Posterior cingulate gyrus (tissue), 11 donors: ENCODE measurements at regions not wholly inside any gene's neighbourhood (a gene's known extent, or its start where the extent isn't known, plus 50 kb on each side); places are given as distances from the start of the nearest gene placed in this dataset.

Source experiments
- DNase-seq, 10 donors: peaks; one replicate each; pipeline versions ENCODE4 v3.0.0 to v3.0.0-alpha.2; 2020 to 2021; ENCODE audit warnings: mixed read lengths in 3 of 10
- intact Hi-C: fragments of 100-400 bp; cut with DNase I; formaldehyde crosslinking; loops from one replicate; pipeline ENCODE4 v1.15.1; 2023

DNA sequence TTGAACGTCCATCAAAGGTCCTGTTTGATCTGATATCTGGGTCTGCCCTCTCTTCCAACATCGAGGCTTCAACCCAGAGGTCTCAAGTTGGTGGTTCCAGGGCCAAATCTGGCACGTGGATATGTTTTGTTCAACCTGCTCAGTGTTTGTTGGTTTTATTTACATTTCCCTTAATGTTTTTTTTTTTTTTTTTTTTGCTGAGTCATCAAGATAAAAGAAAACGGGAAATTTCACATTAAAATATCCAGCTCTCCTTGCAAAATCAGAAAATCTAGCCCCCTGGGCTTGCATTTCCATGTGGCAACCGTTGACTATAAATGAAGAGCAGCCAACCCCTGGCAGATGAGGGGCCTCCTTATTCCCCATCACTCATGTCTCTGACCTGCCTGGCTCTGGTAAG lies 765.6 kb upstream of the TBX3 start:
- intact Hi-C loops: no loop called here
- no peak for DNase-seq

GRCh38 chr12:115444346-115444745 lies 760.4 kb upstream of the TBX3 start:
- intact Hi-C loops: no loop called here
- no peak for DNase-seq

GRCh38 chr12:115443351-115443938 lies 759.5 kb upstream of the TBX3 start:
- DNase-seq: no peak
- intact Hi-C loops: no loop called here

DNA sequence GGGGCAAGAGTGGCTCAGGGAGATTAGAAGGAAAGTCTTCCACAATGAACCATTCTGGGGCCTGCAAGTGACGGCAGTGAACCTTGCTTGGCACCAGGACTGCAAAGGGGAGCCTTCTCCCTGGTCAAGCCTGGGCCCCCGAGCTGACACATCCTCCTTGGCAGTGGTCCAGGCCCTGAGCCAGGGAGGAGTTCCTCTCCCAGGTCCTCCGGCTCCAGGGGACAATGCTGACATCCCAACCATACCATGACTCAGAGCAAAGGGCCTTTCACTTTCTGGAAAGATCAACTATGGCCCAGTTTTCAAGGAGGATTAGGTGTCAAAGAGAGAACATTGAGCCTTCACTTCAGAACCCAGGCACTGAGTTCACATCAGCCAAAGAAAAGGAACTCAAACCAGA lies 756.5 kb upstream of the TBX3 start:
- intact Hi-C loops: no loop called here

GRCh38 chr12:115439008-115439601 lies 755.1 kb upstream of the TBX3 start:
- no peak for DNase-seq
- intact Hi-C loops: no loop called here

More for the DNA sequence above, 756.5 kb upstream of the TBX3 start:
- DNase-seq: no peak

DNA sequence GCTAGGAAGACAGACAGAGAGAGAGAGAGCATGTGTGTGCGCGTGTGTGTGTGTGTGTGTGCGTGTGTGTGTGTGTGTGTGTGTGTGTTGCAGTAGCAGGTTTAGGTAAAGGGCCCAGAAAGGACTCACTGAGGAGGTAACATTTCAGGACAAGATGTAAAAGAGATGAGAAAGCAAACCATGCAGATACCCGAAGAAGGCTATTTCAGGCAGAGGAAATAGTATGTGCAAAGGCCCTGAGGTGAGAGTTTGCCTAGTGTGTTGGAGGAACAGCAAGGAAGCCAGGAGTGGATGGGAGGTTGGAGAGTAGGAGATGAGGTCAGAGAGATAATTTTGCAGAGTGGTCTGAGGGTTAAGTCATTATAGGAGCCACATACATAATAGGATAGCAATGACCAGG lies 754.3 kb upstream of the TBX3 start:
- intact Hi-C loops: no loop called here
- no peak for DNase-seq

- no peak for DNase-seq
- intact Hi-C loops: no loop called here
Observed at GRCh38 chr12:115437061-115437567, 753.1 kb upstream of the TBX3 start.

- intact Hi-C loops: no loop called here
- no peak for DNase-seq
Observed at GRCh38 chr12:115433014-115433634, 749.1 kb upstream of the TBX3 start.

DNA sequence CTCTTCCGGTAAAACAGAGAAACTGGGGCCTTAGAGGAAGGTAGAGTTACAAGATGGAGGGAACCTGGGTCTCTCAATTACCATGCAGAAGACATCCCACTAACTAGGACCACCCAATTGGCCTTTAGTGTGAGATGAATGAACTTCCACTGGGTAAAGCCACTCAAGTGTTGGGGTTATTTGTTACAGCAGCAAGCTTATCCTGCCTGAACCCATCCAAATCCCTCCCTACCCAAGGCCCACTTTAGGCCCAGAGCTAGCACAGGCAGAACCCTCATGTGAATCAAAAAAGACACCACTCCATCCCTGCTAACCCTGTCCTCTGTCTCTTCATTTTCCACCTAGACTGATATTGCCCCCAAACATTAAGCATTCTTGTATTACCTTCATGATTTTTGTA lies 746.7 kb upstream of the TBX3 start:
- intact Hi-C loops: no loop called here
- no peak for DNase-seq

DNA sequence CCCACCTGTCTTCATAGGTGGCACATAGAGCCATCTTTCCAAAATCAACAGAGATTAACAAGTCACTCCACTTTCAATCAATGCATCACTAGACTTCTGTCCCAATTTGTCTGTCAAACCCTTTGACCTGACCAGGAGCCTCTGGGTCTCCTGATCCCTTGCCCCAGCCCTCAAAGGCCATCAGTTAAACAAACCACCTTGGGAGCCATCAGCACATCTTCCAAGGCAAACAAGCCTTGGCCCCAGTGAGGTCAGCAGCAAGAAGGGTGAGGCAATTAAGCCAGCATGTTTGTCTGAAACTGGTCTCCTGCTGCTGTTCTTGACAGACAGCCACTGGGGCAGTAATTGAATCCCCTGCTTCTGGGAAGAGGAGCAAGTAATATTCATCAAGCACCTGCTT lies 742.8 kb upstream of the TBX3 start:
- DNase-seq: no peak
- intact Hi-C loops: no loop called here

- no peak for DNase-seq
- intact Hi-C loops: no loop called here
Observed at GRCh38 chr12:115424003-115424402, 740.0 kb upstream of the TBX3 start.

DNA sequence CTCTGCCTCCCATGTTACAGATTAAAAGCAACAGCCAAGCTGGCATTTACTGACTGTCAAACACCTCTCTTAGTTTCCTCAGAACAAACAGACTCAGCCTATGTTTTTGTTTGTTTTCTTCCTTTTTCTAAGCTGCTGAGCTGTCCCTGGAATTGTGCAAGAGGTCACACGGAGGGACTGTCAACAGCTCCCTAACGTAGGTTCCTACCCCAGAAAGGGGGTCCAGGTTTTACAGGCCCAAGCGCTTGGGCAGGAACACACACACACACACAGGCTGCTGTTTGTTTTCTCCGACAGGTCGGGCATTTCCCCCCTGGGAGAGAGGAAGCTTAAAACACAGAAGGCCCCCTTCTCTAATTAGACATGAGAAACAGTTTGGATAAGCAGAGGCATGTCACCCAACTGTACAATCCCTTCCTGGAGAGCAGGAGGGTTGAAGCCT lies 739.6 kb upstream of the TBX3 start:
- no peak for DNase-seq

DNA sequence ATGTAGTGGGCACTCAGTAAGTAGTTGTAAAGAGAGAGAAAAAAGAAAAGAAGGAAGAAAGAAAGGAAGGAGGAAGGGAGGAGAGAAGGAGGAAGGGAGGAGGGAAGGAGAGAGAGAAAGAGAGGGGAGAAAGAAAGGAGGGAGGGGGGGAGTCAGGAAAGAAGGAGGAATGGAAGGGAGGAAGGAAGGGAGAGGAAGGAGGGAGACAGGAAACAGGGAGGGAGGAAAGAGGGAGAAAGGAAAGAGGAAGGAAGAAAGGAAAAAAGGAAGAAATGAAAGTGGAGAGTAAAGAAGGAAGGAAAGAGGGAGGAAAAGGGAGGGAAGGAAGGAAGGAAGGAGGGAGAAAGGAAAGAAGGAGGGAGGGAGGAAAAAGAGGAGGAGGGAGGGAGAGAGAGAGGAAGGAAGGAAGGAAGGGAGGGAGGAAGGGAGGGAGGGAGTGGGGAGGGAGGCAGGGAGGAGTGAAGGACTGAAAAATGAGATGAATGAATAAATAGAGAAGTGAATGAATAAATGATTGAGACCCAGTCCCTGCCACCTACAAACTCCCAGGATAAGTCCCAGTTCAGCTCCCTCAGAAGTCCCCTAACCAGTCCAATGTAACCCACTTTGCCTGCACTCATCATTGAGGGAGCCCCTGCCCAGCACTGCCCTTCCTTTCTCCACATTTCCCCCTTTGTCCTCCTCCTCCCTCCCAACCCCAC lies 739.0 kb upstream of the TBX3 start:
- intact Hi-C loops: no loop called here
- no peak for DNase-seq

More for the DNA sequence above, 739.6 kb upstream of the TBX3 start:
- intact Hi-C loops: no loop called here

GRCh38 chr12:115421796-115422709 lies 738.1 kb upstream of the TBX3 start:
- intact Hi-C loops: no loop called here
- DNase-seq: no peak

DNA sequence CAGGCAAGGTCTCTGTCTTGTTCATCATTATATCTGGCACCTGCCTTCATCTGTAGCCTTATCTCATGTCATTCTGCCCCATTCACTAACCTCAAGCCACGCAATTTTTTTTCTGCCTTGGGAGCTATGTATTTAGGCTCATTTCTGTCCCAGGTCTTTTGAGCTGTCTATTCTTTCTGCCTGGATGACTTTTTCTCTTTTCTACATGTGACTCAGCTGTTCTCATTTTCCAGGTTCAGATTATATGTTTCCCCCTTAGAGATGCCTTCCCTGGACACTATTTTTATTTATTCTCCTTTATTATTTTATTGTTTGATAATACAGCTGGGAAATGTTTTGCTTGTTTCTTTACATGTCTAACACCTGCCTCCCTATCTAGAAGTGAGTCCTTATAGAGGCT lies 737.4 kb upstream of the TBX3 start:
- intact Hi-C loops: no loop called here
- no peak for DNase-seq

GRCh38 chr12:115419145-115419646 lies 735.2 kb upstream of the TBX3 start:
- DNase-seq: no peak
- intact Hi-C loops: no loop called here

DNA sequence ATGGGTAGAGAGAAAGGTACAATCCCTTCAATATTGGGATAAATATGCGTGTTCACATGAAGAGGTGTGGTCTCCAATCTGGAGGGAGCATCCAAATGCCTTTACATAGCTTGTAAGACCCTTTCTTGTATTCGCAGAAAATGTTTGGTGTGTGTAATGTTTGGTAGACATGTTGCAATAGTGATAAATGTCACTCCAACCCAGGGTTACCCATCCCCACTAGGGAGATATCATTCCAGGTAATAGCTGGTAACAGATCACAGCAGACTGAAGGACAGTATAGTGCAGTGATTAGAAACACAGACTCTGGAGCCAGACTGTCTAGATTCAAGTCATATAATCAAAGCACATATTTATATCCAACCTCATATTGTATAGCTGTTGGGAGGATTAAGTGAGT lies 733.6 kb upstream of the TBX3 start:
- intact Hi-C loops: no loop called here
- no peak for DNase-seq

- no peak for DNase-seq
- intact Hi-C loops: no loop called here
Observed at GRCh38 chr12:115416869-115417268, 732.9 kb upstream of the TBX3 start.

GRCh38 chr12:115413626-115414025 lies 729.7 kb upstream of the TBX3 start:
- no peak for DNase-seq
- intact Hi-C loops: no loop called here

DNA sequence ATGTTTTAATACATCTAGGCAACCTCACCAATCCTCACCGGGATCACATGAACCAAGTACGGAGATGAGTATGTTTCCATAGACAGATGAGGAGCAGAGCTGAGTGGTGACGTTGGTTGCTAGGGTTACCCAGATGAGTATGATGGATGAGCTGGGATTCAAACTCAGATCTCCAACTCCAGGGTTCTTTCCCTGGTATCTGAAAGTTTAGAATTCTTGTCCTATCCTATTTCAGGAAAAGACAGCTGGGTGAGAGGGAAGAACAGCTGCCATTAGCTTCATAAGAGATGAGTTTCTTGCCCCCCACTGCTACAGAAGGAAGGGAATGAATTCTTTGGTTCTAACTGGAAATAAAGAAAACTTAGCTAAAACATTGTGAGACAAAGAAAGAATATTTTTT lies 728.9 kb upstream of the TBX3 start:
- intact Hi-C loops: no loop called here
- no peak for DNase-seq
